KMS-11 (cell line): ENCODE measurements at regions not wholly inside any gene's neighbourhood (a gene's known extent, or its start where the extent isn't known, plus 50 kb on each side); places are given as distances from the start of the nearest gene placed in this dataset.

Experiments
- H2AFZ ChIP-seq: fragments of 200-600 bp; sonication (generic); 2 replicates; pipeline ENCODE4 v1.6.1; 2016; ENCODE audit warnings: antibody characterized with exemption, mixed run types, low read depth
- H3K27ac ChIP-seq: fragments of 200-600 bp; sonication (generic); 2 replicates; pipeline ENCODE4 v1.6.1; 2016; ENCODE audit warnings: mild to moderate bottlenecking, mixed run types
- H3K27me3 ChIP-seq: fragments of 200-600 bp; sonication (generic); 2 replicates; pipeline ENCODE4 v1.6.1; 2017; ENCODE audit warnings: mild to moderate bottlenecking, low read depth, mixed run types, moderate library complexity; ENCODE audit not compliant: insufficient read depth
- H3K36me3 ChIP-seq: fragments of 200-600 bp; sonication (generic); 2 replicates; pipeline ENCODE4 v1.6.1; 2017; ENCODE audit warnings: mild to moderate bottlenecking, mixed run types; ENCODE audit not compliant: insufficient read depth
- H3K4me1 ChIP-seq: fragments of 200-600 bp; sonication (generic); 2 replicates; pipeline ENCODE4 v1.6.1; 2016; ENCODE audit warnings: mild to moderate bottlenecking, low read depth, mixed run types; ENCODE audit not compliant: poor library complexity, severe bottlenecking
- H3K4me2 ChIP-seq: fragments of 200-600 bp; sonication (generic); 2 replicates; pipeline ENCODE4 v1.7.0; 2016; ENCODE audit warnings: mild to moderate bottlenecking, mixed run types
- H3K4me3 ChIP-seq: fragments of 200-600 bp; sonication (generic); IDR thresholded peaks from 2 replicates; pipeline ENCODE4 v1.6.1; 2017; ENCODE audit warnings: low read depth, low read length, mixed read lengths; ENCODE audit not compliant: insufficient read depth
- H3K79me2 ChIP-seq: fragments of 200-600 bp; sonication (generic); 2 replicates; pipeline ENCODE4 v1.6.1; 2016; ENCODE audit warnings: low read depth, mixed run types; ENCODE audit not compliant: insufficient read depth
- H3K9ac ChIP-seq: fragments of 200-600 bp; sonication (generic); 2 replicates; pipeline ENCODE4 v1.6.1; 2016; ENCODE audit warnings: mild to moderate bottlenecking, mixed run types
- H4K20me1 ChIP-seq: fragments of 200-600 bp; sonication (generic); 2 replicates; pipeline ENCODE4 v1.6.1; 2016; ENCODE audit warnings: mild to moderate bottlenecking, mixed run types; ENCODE audit not compliant: insufficient read depth
- CTCF ChIP-seq: fragments of 200-600 bp; sonication (generic); conservative IDR thresholded peaks from 2 replicates; pipeline ENCODE4 v1.6.1; 2017; ENCODE audit warnings: low read depth, mild to moderate bottlenecking, antibody characterized with exemption, low read length, moderate library complexity, mixed read lengths

GRCh38 chr16:49000594-49000993, 281.0 kb downstream of the CBLN1 start:
- Histone ChIP-seq H2AFZ (no peak overlapping the region), H3K79me2 (no peaks in the 10 kb centered on the region), H3K36me3 (no peaks in the 10 kb centered on the region), H3K4me2 (no peak overlapping the region), H3K4me3 (no peak overlapping the region), H3K27me3 (no peaks in the 10 kb centered on the region), H3K9ac (no peak overlapping the region), H4K20me1 (no peaks in the 10 kb centered on the region), H3K4me1 (no peaks in the 10 kb centered on the region), H3K27ac (no peak overlapping the region)
- TF ChIP-seq CTCF = peak; percentile 78

- TF ChIP-seq CTCF = no peak
- Histone ChIP-seq H3K9ac (no peak overlapping the region), H3K27me3 (no peaks in the 10 kb centered on the region), H2AFZ (no peak overlapping the region), H3K27ac (no peak overlapping the region), H3K79me2 (no peaks in the 10 kb centered on the region), H3K4me2 (no peak overlapping the region), H4K20me1 (no peaks in the 10 kb centered on the region), H3K4me3 (no peak overlapping the region), H3K36me3 (no peaks in the 10 kb centered on the region), H3K4me1 (no peaks in the 10 kb centered on the region)
Observed at GRCh38 chr16:48999508-48999907, 282.1 kb downstream of the CBLN1 start.

DNA sequence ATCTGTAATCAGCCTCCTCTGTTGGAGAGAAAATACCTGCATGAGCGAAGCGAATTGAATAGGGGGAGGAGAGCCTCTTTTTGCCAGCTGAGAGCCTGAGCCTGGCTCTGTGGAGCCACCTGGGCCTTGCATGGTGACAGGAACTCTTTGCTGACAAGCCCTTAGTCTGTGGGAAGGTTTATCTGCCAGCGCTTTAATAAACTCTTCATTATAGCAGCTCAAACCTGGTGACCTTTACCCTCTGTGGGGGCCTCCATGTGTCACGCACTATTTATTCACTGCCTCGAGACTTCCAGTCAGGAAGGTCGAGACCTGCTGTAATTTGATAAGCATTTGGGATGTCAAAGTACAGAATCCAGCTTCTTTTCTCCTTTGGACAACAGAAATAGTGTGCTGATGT, 282.6 kb downstream of the CBLN1 start:
- Histone ChIP-seq H3K4me2 (no peak overlapping the region), H3K36me3 (no peaks in the 10 kb centered on the region), H3K27ac (no peak overlapping the region), H3K4me3 (no peak overlapping the region), H3K9ac (no peak overlapping the region), H2AFZ (no peak overlapping the region), H3K4me1 (no peaks in the 10 kb centered on the region), H3K79me2 (no peaks in the 10 kb centered on the region), H4K20me1 (no peaks in the 10 kb centered on the region), H3K27me3 (no peaks in the 10 kb centered on the region)
- TF ChIP-seq CTCF = no peak

GRCh38 chr16:48997946-48998345, 283.7 kb downstream of the CBLN1 start:
- TF ChIP-seq CTCF = no peak
- H2AFZ ChIP-seq = no peak overlapping the region
- no peak overlapping the region for H3K4me3 ChIP-seq
- H4K20me1 ChIP-seq = no peaks in the 10 kb centered on the region
- H3K4me2 ChIP-seq = no peak overlapping the region
- no peaks in the 10 kb centered on the region for H3K4me1 ChIP-seq
- no peaks in the 10 kb centered on the region for H3K27me3 ChIP-seq
- H3K27ac ChIP-seq = no peak overlapping the region
- H3K9ac ChIP-seq = no peak overlapping the region
- no peaks in the 10 kb centered on the region for H3K79me2 ChIP-seq
- no peaks in the 10 kb centered on the region for H3K36me3 ChIP-seq
